SKM-1 treated with dmso at 0.1 percent for 144 hours (cell line): ENCODE measurements at regions not wholly inside any gene's neighbourhood (a gene's known extent, or its start where the extent isn't known, plus 50 kb on each side); places are given as distances from the start of the nearest gene placed in this dataset.

ENCODE experiments used
- DNase-seq: peaks from one replicate; lab custom pipeline; 2025; ENCODE audit not compliant: unreplicated experiment; lab: John Stamatoyannopoulos, UW

- DNase-seq: no peak
Measured at GRCh38 chr1:95974586-95974985, 740.6 kb downstream of the RWDD3 start.

GRCh38 chr1:95982711-95983110 is 738.9 kb upstream of the PTBP2 start:
- DNase-seq: no peak

GRCh38 chr1:95983831-95984230 is 737.8 kb upstream of the PTBP2 start:
- DNase-seq: no peak

- no peak for DNase-seq
Measured at GRCh38 chr1:95984798-95985374, 736.7 kb upstream of the PTBP2 start.

- no peak for DNase-seq
Measured at GRCh38 chr1:95990033-95990432, 731.6 kb upstream of the PTBP2 start.

GRCh38 chr1:95991787-95992520 is 729.6 kb upstream of the PTBP2 start:
- DNase-seq: no peak

- DNase-seq: no peak
Measured at GRCh38 chr1:95994643-95995042, 726.9 kb upstream of the PTBP2 start.

GRCh38 chr1:96002201-96002600 is 719.4 kb upstream of the PTBP2 start:
- DNase-seq: no peak

- no peak for DNase-seq
Measured at GRCh38 chr1:96002969-96003964, 718.3 kb upstream of the PTBP2 start.

- no peak for DNase-seq
Measured at GRCh38 chr1:96009831-96010434, 711.7 kb upstream of the PTBP2 start.

- DNase-seq: no peak
Measured at GRCh38 chr1:96011606-96012005, 710.0 kb upstream of the PTBP2 start.

- no peak for DNase-seq
Measured at GRCh38 chr1:96016219-96016618, 705.4 kb upstream of the PTBP2 start.

- no peak for DNase-seq
Measured at GRCh38 chr1:96020378-96020777, 701.2 kb upstream of the PTBP2 start.

- DNase-seq: no peak
Measured at GRCh38 chr1:96025062-96025461, 696.5 kb upstream of the PTBP2 start.

- DNase-seq: no peak
Measured at GRCh38 chr1:96028071-96028470, 693.5 kb upstream of the PTBP2 start.

GRCh38 chr1:96030312-96030711 is 691.3 kb upstream of the PTBP2 start:
- no peak for DNase-seq

- no peak for DNase-seq
Measured at GRCh38 chr1:96034006-96034405, 687.6 kb upstream of the PTBP2 start.

GRCh38 chr1:96036763-96037162 is 684.8 kb upstream of the PTBP2 start:
- DNase-seq: no peak

GRCh38 chr1:96038636-96039035 is 682.9 kb upstream of the PTBP2 start:
- DNase-seq: no peak

GRCh38 chr1:96039910-96040309 is 681.7 kb upstream of the PTBP2 start:
- DNase-seq: no peak

- no peak for DNase-seq
Measured at GRCh38 chr1:96041470-96041869, 680.1 kb upstream of the PTBP2 start.
